Left ventricle myocardium inferior (tissue), 1 donor: ENCODE measurements at regions not wholly inside any gene's neighbourhood (a gene's known extent, or its start where the extent isn't known, plus 50 kb on each side); places are given as distances from the start of the nearest gene placed in this dataset.

Experiments
- DNase-seq: peaks from one replicate; pipeline ENCODE4 v3.0.0-alpha.2; 2020
- H3K27ac ChIP-seq: fragments of 200-600 bp; replicated peaks from 2 replicates; pipeline ENCODE4 v1.8.0; 2021
- H3K27me3 ChIP-seq: fragments of 200-600 bp; 2 replicates; pipeline ENCODE4 v1.8.0; 2021; ENCODE audit warnings: low read depth
- H3K36me3 ChIP-seq: fragments of 200-600 bp; 2 replicates; pipeline ENCODE4 v1.8.0; 2021
- H3K4me1 ChIP-seq: fragments of 200-600 bp; 2 replicates; pipeline ENCODE4 v1.8.0; 2021
- H3K4me3 ChIP-seq: fragments of 200-600 bp; 2 replicates; pipeline ENCODE4 v1.8.0; 2021; ENCODE audit warnings: mild to moderate bottlenecking, moderate library complexity
- H3K9me3 ChIP-seq: fragments of 200-600 bp; replicated peaks from 2 replicates; pipeline ENCODE4 v1.8.0; 2021
- intact Hi-C: fragments of 100-400 bp; cut with micrococcal nuclease; formaldehyde crosslinking; loops from one replicate; pipeline ENCODE4 v1.11.0; 2022
- TF ChIP-seq, protein P1 (sequence below): fragments of 200-600 bp; IDR thresholded peaks from 2 replicates; pipeline ENCODE4 v1.8.0; 2021; ENCODE audit warnings: antibody characterized with exemption, mild to moderate bottlenecking, borderline replicate concordance
- donor health status: DM: no; HTN: yes; CAD: no; lungs with severe emphysema.

DNA sequence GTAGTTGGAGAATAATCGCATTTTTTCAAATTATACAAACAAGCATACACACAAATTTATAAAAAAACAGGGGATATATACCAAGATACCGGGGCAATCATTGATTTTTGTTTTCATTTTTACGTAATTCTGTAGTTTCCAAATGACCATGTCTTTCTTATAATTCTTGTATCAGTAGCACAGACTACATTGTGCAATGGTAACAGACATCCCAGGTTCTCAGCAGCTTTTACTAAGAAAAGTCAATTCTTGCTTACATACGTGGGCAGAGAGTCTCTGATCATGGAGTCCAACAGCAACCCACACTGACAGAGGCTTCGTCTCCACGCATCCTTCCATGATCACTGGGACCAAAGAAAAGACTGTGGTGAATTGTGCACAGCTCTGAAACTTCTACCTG is 441.3 kb downstream of the TBL1XR1 start:
- Histone ChIP-seq H3K36me3 (no peaks in the 10 kb centered on the region), H3K27ac (no peak overlapping the region), H3K4me3 (no peak overlapping the region), H3K4me1 (no peaks in the 10 kb centered on the region), H3K27me3 (no peaks in the 10 kb centered on the region), H3K9me3 (no peaks in the 10 kb centered on the region)
- no peak for DNase-seq
- TF ChIP-seq, protein P1, sequence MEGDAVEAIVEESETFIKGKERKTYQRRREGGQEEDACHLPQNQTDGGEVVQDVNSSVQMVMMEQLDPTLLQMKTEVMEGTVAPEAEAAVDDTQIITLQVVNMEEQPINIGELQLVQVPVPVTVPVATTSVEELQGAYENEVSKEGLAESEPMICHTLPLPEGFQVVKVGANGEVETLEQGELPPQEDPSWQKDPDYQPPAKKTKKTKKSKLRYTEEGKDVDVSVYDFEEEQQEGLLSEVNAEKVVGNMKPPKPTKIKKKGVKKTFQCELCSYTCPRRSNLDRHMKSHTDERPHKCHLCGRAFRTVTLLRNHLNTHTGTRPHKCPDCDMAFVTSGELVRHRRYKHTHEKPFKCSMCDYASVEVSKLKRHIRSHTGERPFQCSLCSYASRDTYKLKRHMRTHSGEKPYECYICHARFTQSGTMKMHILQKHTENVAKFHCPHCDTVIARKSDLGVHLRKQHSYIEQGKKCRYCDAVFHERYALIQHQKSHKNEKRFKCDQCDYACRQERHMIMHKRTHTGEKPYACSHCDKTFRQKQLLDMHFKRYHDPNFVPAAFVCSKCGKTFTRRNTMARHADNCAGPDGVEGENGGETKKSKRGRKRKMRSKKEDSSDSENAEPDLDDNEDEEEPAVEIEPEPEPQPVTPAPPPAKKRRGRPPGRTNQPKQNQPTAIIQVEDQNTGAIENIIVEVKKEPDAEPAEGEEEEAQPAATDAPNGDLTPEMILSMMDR, result no peak
- intact Hi-C loops, result no loop called here

DNA sequence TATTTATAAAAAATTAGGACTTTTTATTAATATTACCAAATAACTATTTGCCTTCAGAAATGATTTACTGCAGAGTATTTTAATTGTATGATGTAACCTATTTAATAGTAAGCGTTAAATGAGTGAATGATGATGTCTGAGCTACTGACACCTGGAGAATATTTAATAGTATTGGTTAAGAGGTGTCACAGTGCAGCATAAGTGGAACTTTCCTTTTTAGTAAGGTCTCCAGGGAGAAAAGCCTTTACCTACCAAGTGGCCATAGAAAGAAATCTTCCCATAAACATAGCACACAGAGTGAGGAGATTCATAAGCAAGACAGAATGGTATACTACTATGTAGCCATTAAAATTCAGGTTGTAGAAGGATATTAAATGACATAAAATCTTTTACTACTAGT is 441.7 kb downstream of the TBL1XR1 start:
- intact Hi-C loops, result no loop called here
- no peaks in the 10 kb centered on the region for H3K9me3 ChIP-seq
- H3K4me1 ChIP-seq, result no peaks in the 10 kb centered on the region
- no peaks in the 10 kb centered on the region for H3K36me3 ChIP-seq
- no peaks in the 10 kb centered on the region for H3K27me3 ChIP-seq
- no peak overlapping the region for H3K27ac ChIP-seq
- DNase-seq, result no peak
- TF ChIP-seq, protein P1, result no peak
- no peak overlapping the region for H3K4me3 ChIP-seq

GRCh38 chr3:176741664-176742047 is 455.6 kb downstream of the TBL1XR1 start:
- Histone ChIP-seq H3K9me3 (no peaks in the 10 kb centered on the region), H3K27me3 (no peaks in the 10 kb centered on the region), H3K36me3 (no peaks in the 10 kb centered on the region), H3K27ac (no peak overlapping the region), H3K4me3 (no peak overlapping the region), H3K4me1 (no peaks in the 10 kb centered on the region)
- intact Hi-C loops, result no loop called here
- DNase-seq, result no peak
- TF ChIP-seq, protein P1, result no peak

DNA sequence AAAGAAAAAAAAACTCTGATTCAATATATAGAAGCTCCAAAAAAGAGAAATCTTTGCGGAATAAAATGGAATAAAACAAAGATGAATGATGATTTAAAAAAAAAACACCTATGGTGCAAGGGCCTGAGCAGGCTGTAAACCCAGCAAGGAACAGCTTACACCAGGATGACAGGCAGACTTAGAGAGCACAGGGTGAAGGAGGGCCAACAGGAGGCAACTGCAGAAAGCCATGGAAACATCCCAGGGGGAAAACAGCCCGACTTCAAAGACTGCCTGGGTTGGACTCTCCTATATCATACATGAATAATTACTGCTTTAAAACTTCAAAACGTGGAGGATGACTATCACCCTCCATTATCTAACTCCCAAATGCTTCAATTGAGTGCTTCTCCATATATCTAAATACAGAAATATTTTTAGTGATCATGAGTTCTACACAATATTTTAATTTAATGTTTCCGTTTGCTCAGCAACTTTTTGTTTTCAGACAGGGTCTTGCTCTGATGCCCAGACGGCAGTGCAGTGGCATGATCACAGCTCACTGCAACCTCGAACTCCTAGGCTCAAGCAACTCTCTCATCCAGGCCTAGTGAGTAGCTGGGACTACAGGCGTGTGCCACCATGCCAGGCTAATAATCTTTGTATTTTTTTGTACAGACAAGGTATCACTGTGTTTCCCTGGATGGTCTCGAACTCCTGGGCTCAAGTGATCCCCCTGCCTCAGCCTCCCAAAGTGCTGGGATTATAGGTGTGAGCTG is 456.2 kb downstream of the TBL1XR1 start:
- no peak overlapping the region for H3K4me3 ChIP-seq
- intact Hi-C loops, result no loop called here
- H3K4me1 ChIP-seq, result no peaks in the 10 kb centered on the region
- H3K36me3 ChIP-seq, result no peaks in the 10 kb centered on the region
- DNase-seq, result no peak
- no peaks in the 10 kb centered on the region for H3K9me3 ChIP-seq
- H3K27ac ChIP-seq, result no peak overlapping the region
- TF ChIP-seq, protein P1, result no peak
- no peaks in the 10 kb centered on the region for H3K27me3 ChIP-seq

DNA sequence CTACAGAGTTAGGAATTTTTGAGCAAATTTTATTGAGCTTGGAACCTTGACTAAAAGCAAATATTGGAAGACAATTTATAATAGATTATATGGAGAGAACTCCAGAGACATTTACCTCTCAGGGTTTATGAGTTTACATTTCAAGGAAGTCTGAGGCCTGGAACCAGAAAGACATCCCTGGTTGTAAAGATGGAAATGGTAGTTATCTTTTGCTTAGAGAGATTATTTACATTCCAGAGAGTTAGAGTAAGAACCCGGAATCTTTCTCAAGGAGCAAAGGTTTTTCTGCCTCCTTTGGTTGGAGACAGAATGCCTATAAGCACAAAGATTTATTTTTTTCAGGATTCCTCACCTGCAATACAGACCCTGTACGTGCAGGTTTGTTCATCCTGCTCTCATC is 458.1 kb downstream of the TBL1XR1 start:
- Histone ChIP-seq H3K27me3 (no peaks in the 10 kb centered on the region), H3K4me3 (no peak overlapping the region), H3K36me3 (no peaks in the 10 kb centered on the region), H3K27ac (no peak overlapping the region), H3K9me3 (no peaks in the 10 kb centered on the region), H3K4me1 (no peaks in the 10 kb centered on the region)
- no peak for DNase-seq
- TF ChIP-seq, protein P1, result no peak
- intact Hi-C loops, result no loop called here
